Upper lobe of left lung (tissue), 4 donors: ENCODE measurements at regions not wholly inside any gene's neighbourhood (a gene's known extent, or its start where the extent isn't known, plus 50 kb on each side); places are given as distances from the start of the nearest gene placed in this dataset.

Experiments
- CTCF ChIP-seq, 6 experiments: fragments of 450-650 bp in 4 of 6; fragments of 200-600 bp in 2 of 6; sonication (generic) in 2 of 6; IDR thresholded peaks; one replicate each; pipeline ENCODE4 v1.5.1; 2016 to 2019; ENCODE audit warnings: antibody characterized with exemption in 6 of 6
- POLR2AphosphoS5 ChIP-seq, 2 donors: sonication (generic); formaldehyde crosslinking; IDR thresholded peaks; one replicate each; pipeline ENCODE4 v1.5.1; 2017; ENCODE audit warnings: antibody characterized with exemption in 2 of 2

GRCh38 chr14:46487582-46488350 lies 163.8 kb downstream of the RPL10L start:
- TF ChIP-seq POLR2AphosphoS5 (IDR thresholded peaks at IDR 0.05) = no peak
- TF ChIP-seq CTCF (IDR thresholded peaks at IDR 0.05) = no peak
